HT-29 (cell line): ENCODE measurements at regions not wholly inside any gene's neighbourhood (a gene's known extent, or its start where the extent isn't known, plus 50 kb on each side); places are given as distances from the start of the nearest gene placed in this dataset.
A peak's percentile ranks its signal among the peaks of the same experiment; 100 is the strongest.

Source experiments
- DNase-seq: peaks from one replicate; pipeline ENCODE4 v3.0.0-alpha.2; 2015; ENCODE audit warnings: low spot score

- DNase-seq, result no peak
Observed at GRCh38 chr15:31241888-31242522, 84.6 kb upstream of the KLF13 start.

DNA sequence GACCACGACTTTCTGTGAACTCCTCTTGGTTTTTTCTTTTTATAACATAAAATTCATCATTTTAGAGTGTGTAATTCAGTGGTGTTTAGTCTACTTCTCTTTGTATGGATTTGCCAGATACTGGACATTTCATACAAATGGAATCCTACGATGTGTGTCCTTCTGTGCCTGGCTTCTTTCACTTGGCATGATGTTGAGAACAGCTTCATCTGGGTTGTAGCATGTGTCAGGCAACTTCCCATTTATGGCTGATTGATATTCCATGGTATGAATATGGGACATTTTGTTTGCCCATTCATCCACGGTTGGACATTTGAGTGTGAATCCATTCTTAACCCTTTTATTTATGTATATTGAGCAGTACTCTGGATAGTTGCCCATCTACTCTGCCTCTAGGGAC, 82.7 kb upstream of the KLF13 start:
- no peak for DNase-seq

- no peak for DNase-seq
Observed at GRCh38 chr15:31245135-31245689, 81.4 kb upstream of the KLF13 start.

DNA sequence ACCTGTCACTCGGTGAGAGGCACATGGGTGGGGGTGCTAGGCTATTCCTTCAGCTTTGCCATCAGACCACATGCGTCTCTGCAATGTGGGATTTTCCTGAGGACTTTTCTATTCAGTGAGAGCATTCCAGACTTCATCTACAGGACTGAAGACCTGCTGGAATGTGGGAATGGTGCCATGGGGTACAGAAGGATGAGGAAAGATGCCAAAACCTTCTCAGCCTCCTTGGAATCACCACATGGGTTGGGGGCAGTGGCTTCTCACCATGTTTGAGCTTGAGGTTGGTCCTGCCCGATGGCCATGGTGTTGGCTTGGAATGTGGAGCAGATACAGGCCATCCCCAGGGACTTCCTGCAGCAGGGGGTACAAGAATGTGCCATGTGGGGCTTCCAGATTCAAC, 80.9 kb upstream of the KLF13 start:
- no peak for DNase-seq

- no peak for DNase-seq
Observed at GRCh38 chr15:31247404-31247803, 79.2 kb upstream of the KLF13 start.

DNA sequence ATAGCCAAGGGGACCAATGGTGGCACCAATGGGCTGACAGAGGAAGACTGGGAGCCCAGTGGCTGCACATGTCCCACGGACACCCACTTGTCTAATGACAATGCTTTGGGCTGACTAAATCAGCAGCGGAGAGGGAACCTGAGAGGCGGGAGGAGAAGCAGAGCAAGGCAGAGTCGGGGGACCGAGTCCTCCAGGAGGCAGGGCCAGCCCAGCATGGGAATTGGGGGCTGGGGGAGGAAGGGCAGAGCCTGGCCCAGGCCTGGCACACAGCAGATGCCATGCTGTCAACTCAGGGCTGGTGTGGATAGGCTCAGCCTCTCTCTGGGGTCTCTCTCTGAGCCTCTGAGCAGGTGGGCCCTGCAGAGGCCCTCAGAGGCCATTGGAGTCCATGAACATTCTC, 78.4 kb upstream of the KLF13 start:
- DNase-seq, result no peak

DNA sequence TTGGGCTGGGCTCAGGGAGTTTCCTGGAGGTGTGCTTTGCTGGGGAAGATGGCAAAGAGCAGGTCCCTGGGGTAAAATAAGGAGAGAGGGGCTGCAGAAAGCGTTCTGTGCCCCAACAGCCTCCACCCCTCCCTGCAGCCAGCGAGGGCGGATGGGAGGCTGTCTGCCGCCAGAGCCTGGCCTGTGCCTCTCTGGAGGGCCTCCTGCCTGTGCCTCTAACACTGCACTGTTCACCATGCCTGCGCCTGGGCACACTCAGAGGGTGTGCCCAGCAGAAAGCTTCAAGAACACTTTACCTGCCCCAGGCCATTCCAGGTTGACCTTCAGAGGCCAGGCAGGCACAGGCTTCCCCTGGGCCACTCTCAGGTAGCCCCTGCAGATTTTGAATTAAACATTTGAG, 77.7 kb upstream of the KLF13 start:
- DNase-seq, result no peak

GRCh38 chr15:31250033-31250432, 76.6 kb upstream of the KLF13 start:
- no peak for DNase-seq

- no peak for DNase-seq
Observed at GRCh38 chr15:31251165-31251564, 75.5 kb upstream of the KLF13 start.

- DNase-seq, result no peak
Observed at GRCh38 chr15:31252171-31252785, 74.4 kb upstream of the KLF13 start.

- DNase-seq, result peak; percentile 56
Observed at GRCh38 chr15:31254431-31255175, 72.0 kb upstream of the KLF13 start.

DNA sequence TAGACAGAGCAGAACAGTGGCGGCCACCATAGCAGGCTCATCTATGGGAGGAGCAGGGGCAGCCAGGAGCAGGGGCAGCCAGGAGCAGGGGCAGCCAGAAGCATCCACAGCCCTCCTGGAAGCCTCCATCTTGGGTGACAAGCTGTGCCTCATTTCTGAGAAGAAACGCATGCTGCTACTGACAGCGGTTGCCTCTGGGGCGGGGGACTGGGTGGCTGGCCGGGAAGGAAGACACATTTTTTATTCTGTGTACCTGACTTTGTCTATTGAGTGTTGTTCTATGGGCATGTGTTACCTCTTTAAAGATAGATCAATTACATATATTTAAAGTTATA, 71.5 kb upstream of the KLF13 start:
- no peak for DNase-seq

GRCh38 chr15:31255732-31256377, 70.8 kb upstream of the KLF13 start:
- DNase-seq, result no peak

DNA sequence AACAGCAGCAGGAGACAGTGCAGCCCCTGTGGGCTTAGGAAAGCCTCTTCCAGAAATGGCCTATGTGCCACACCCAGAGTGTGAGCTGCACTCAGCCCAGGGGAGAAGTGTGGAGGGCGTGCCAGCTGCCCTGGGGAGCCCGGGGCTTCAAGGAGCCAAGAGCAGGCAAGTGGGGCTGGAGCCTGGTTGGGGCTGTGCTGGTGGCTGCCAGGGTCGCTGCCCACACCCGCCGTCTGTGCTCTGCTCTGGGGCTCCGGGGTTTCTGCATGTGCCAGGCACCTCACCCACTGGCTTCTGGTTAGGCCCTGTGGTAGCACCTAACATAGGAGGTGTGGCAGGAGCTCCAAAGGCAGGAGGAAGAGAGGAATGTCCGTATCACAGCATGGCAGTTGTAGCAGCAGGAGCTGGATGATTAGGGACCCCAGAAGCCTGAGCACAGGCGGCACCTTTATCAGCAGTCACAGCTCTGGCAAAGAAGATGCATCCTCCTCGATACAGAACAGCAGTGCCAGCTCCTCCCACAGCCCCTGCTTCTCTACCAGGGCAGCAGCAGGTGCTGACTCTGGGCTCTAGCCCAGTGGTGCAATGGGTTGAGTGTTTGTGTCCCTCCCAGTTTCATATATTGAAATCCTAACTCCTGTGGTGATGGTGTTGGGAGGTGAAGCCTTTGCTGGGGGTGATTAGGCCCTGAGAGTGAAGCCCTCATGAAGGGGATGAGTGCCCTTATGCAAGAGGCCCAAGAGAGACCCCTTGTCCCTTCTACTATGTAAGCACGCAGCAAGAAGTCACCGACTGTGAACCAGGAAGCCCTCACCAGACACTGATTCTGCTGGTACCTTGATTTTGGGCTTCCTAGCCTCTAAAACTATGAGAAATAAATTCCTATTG, 70.0 kb upstream of the KLF13 start:
- no peak for DNase-seq

DNA sequence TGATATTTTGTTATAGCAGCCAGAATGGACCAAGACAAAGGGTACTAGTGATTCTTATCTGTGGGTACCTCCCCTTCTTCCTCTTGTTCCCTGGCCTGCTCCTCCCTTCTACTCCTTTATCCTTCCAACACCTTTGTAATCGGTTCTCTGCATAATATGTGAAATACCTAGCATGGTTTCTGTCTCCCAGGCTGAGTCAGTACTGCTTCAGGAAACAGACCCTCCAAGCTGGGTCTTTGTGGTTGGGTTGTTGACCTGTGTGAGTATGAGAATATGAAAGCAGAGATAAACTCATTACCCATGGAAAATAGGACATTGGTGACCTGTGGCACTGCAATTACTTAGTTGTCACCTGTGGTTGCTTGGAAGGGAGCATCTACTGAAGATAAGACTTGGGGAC, 69.3 kb upstream of the KLF13 start:
- DNase-seq, result no peak

DNA sequence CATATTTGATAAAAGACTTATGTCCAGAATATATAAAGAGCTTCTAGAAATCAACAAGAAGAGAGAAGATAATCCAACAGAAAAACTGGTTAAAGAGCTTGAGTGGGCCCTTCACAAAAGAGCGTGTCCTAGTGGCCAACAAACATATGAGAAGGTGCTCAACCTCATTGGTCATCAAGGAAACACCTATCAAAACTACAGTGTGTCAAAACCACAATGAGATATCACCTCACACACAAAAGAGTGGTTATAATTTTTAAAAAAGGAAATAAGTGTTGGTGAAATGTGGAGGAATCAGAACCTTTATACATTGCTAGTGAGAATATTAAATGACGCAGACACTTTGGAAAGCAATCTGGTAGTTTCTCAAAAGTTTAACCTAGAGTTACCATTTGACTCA, 68.4 kb upstream of the KLF13 start:
- no peak for DNase-seq

GRCh38 chr15:31259562-31260252, 66.9 kb upstream of the KLF13 start:
- DNase-seq, result no peak

DNA sequence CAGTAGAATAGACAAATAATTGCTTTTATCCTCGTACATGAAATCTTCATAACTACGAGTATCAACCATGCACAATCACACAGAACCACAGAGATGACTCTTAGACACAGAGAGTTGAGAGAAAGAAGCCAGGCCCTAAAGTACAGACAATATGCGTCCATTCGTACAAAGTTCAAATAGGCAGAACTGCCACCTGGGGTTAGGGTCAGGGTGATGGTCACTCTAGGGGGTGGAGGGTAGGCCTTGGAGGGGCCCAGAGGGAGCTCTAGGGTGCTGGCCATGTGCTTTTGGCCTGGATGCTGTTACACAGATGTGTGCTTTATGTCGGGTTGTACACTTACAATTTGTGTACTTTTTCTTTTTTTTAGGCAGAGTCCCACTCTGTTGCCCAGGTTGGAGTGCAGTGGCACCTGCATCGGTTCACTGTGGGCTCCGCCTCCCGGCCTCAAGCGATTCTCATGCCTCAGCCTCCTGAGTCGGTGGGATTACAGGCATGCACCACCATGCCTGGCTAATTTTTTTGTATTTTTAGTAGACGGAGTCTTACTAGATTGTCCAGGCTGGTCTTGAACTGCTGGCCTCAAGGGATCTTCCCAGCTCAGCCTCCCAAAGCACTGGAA, 65.9 kb upstream of the KLF13 start:
- DNase-seq, result no peak

- no peak for DNase-seq
Observed at GRCh38 chr15:31261266-31262142, 65.1 kb upstream of the KLF13 start.
